HG02852 (cell line): ENCODE measurements at regions not wholly inside any gene's neighbourhood (a gene's known extent, or its start where the extent isn't known, plus 50 kb on each side); places are given as distances from the start of the nearest gene placed in this dataset.

ENCODE experiments used
- ATAC-seq: cut with Tn5 transposase; IDR thresholded peaks from one replicate; pipeline ENCODE4 v1.9.1; 2021; ENCODE audit warnings: mild to moderate bottlenecking, moderate library complexity; ENCODE audit not compliant: unreplicated experiment

GRCh38 chr7:46559194-46559832 lies 638.2 kb upstream of the IGFBP3 start:
- ATAC-seq = no peak

GRCh38 chr7:46558482-46559193 lies 637.6 kb upstream of the IGFBP3 start:
- no peak for ATAC-seq

- no peak for ATAC-seq
These were observed 636.7 kb upstream of the IGFBP3 start for GRCh38 chr7:46557781-46558180.

GRCh38 chr7:46557295-46557711 lies 636.2 kb upstream of the IGFBP3 start:
- ATAC-seq = no peak

GRCh38 chr7:46554688-46555422 lies 633.8 kb upstream of the IGFBP3 start:
- ATAC-seq = no peak

GRCh38 chr7:46551603-46552002 lies 630.5 kb upstream of the IGFBP3 start:
- ATAC-seq = no peak

- no peak for ATAC-seq
These were observed 629.8 kb upstream of the IGFBP3 start for GRCh38 chr7:46550864-46551263.

GRCh38 chr7:46549892-46550639 lies 629.0 kb upstream of the IGFBP3 start:
- ATAC-seq = no peak

GRCh38 chr7:46549347-46549746 lies 628.3 kb upstream of the IGFBP3 start:
- ATAC-seq = no peak

GRCh38 chr7:46547044-46547443 lies 626.0 kb upstream of the IGFBP3 start:
- no peak for ATAC-seq

- ATAC-seq = no peak
These were observed 624.7 kb upstream of the IGFBP3 start for GRCh38 chr7:46545790-46546189.

GRCh38 chr7:46544396-46545008 lies 623.4 kb upstream of the IGFBP3 start:
- no peak for ATAC-seq

GRCh38 chr7:46542076-46542475 lies 621.0 kb upstream of the IGFBP3 start:
- no peak for ATAC-seq

- no peak for ATAC-seq
These were observed 618.9 kb upstream of the IGFBP3 start for GRCh38 chr7:46539892-46540483.

- no peak for ATAC-seq
These were observed 616.3 kb upstream of the IGFBP3 start for GRCh38 chr7:46537191-46537905.

- no peak for ATAC-seq
These were observed 613.9 kb upstream of the IGFBP3 start for GRCh38 chr7:46534664-46535588.

- ATAC-seq = no peak
These were observed 612.9 kb upstream of the IGFBP3 start for GRCh38 chr7:46533946-46534345.

- ATAC-seq = no peak
These were observed 611.5 kb upstream of the IGFBP3 start for GRCh38 chr7:46532571-46532970.
